KMS-11 (cell line): ENCODE measurements at regions not wholly inside any gene's neighbourhood (a gene's known extent, or its start where the extent isn't known, plus 50 kb on each side); places are given as distances from the start of the nearest gene placed in this dataset.

Source experiments
- H2AFZ ChIP-seq: fragments of 200-600 bp; sonication (generic); 2 replicates; pipeline ENCODE4 v1.6.1; 2016; ENCODE audit warnings: antibody characterized with exemption, mixed run types, low read depth
- H3K27ac ChIP-seq: fragments of 200-600 bp; sonication (generic); 2 replicates; pipeline ENCODE4 v1.6.1; 2016; ENCODE audit warnings: mild to moderate bottlenecking, mixed run types
- H3K27me3 ChIP-seq: fragments of 200-600 bp; sonication (generic); 2 replicates; pipeline ENCODE4 v1.6.1; 2017; ENCODE audit warnings: mild to moderate bottlenecking, low read depth, mixed run types, moderate library complexity; ENCODE audit not compliant: insufficient read depth
- H3K36me3 ChIP-seq: fragments of 200-600 bp; sonication (generic); 2 replicates; pipeline ENCODE4 v1.6.1; 2017; ENCODE audit warnings: mild to moderate bottlenecking, mixed run types; ENCODE audit not compliant: insufficient read depth
- H3K4me1 ChIP-seq: fragments of 200-600 bp; sonication (generic); 2 replicates; pipeline ENCODE4 v1.6.1; 2016; ENCODE audit warnings: mild to moderate bottlenecking, low read depth, mixed run types; ENCODE audit not compliant: poor library complexity, severe bottlenecking
- H3K4me2 ChIP-seq: fragments of 200-600 bp; sonication (generic); 2 replicates; pipeline ENCODE4 v1.7.0; 2016; ENCODE audit warnings: mild to moderate bottlenecking, mixed run types
- H3K4me3 ChIP-seq: fragments of 200-600 bp; sonication (generic); IDR thresholded peaks from 2 replicates; pipeline ENCODE4 v1.6.1; 2017; ENCODE audit warnings: low read depth, low read length, mixed read lengths; ENCODE audit not compliant: insufficient read depth
- H3K79me2 ChIP-seq: fragments of 200-600 bp; sonication (generic); 2 replicates; pipeline ENCODE4 v1.6.1; 2016; ENCODE audit warnings: low read depth, mixed run types; ENCODE audit not compliant: insufficient read depth
- H3K9ac ChIP-seq: fragments of 200-600 bp; sonication (generic); 2 replicates; pipeline ENCODE4 v1.6.1; 2016; ENCODE audit warnings: mild to moderate bottlenecking, mixed run types
- H4K20me1 ChIP-seq: fragments of 200-600 bp; sonication (generic); 2 replicates; pipeline ENCODE4 v1.6.1; 2016; ENCODE audit warnings: mild to moderate bottlenecking, mixed run types; ENCODE audit not compliant: insufficient read depth
- TF ChIP-seq, protein P1 (sequence below): fragments of 200-600 bp; sonication (generic); conservative IDR thresholded peaks from 2 replicates; pipeline ENCODE4 v1.6.1; 2017; ENCODE audit warnings: low read depth, mild to moderate bottlenecking, antibody characterized with exemption, low read length, moderate library complexity, mixed read lengths

DNA sequence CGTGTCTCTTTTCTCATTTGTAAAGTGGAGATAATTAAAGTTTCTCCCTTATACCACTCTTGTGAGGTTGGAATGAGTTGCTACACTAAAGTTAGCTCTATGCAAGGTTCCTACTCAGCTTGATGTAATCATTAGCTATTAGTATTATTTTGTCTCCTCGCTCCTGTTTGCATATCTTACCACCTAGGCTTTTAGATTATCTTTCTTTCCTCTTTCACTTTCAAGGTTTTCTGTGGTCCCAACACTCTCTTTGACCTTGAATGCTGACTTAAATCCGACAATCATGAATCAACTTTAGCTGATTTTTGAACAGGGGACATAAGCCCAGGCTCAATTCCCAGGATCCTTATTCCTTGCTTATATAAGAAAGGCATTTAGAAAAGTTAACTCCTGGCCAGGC, 769.7 kb upstream of the GRM7 start:
- Histone ChIP-seq H3K27ac (no peak overlapping the region), H3K36me3 (no peaks in the 10 kb centered on the region), H3K27me3 (no peaks in the 10 kb centered on the region), H3K79me2 (no peaks in the 10 kb centered on the region), H3K4me1 (no peaks in the 10 kb centered on the region), H3K4me3 (no peak overlapping the region), H4K20me1 (no peaks in the 10 kb centered on the region), H2AFZ (no peak overlapping the region), H3K4me2 (no peak overlapping the region), H3K9ac (no peak overlapping the region)
- TF ChIP-seq, protein P1, sequence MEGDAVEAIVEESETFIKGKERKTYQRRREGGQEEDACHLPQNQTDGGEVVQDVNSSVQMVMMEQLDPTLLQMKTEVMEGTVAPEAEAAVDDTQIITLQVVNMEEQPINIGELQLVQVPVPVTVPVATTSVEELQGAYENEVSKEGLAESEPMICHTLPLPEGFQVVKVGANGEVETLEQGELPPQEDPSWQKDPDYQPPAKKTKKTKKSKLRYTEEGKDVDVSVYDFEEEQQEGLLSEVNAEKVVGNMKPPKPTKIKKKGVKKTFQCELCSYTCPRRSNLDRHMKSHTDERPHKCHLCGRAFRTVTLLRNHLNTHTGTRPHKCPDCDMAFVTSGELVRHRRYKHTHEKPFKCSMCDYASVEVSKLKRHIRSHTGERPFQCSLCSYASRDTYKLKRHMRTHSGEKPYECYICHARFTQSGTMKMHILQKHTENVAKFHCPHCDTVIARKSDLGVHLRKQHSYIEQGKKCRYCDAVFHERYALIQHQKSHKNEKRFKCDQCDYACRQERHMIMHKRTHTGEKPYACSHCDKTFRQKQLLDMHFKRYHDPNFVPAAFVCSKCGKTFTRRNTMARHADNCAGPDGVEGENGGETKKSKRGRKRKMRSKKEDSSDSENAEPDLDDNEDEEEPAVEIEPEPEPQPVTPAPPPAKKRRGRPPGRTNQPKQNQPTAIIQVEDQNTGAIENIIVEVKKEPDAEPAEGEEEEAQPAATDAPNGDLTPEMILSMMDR: no peak

DNA sequence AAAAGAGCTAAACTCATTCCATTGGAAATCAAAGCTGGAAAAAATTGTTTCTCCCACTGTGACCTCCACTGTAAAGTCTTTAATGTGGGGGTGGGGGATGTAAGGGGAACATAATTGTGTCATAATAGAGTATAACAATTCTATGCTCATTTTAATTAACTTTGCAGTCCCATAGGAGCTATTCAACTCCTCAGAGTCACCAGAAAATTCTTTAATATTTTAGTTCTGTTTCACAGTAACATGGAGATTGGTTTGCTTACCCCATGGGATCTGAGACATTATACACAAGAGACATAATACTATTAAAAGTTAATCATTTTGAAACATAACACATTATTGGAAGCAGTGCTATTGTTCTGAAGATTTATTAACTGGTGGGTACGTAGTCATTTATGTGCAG, 765.9 kb upstream of the GRM7 start:
- Histone ChIP-seq H4K20me1 (no peaks in the 10 kb centered on the region), H3K4me2 (no peak overlapping the region), H3K4me1 (no peaks in the 10 kb centered on the region), H3K4me3 (no peak overlapping the region), H2AFZ (no peak overlapping the region), H3K27ac (no peak overlapping the region), H3K79me2 (no peaks in the 10 kb centered on the region), H3K27me3 (no peaks in the 10 kb centered on the region), H3K9ac (no peak overlapping the region), H3K36me3 (no peaks in the 10 kb centered on the region)
- TF ChIP-seq, protein P1: no peak

DNA sequence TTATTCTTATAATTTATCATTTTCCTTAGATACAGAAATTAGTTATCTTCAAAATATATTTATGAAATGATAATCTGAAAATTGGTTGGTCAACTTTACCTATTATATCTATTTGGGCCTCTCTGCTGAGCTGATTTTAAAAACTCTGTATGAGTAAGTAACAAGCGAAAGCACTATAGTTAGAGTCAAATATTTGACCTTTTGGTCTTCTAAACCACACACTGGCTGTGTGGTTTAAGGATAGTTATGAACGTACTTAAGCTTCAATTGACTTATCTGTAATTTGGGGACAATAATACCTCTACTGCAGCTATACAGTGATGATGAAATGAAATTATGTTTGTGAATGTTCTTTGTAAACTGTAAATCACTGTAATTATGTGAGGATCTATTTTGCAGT, 763.9 kb upstream of the GRM7 start:
- H3K27ac ChIP-seq: no peak overlapping the region
- no peaks in the 10 kb centered on the region for H3K36me3 ChIP-seq
- no peaks in the 10 kb centered on the region for H3K4me1 ChIP-seq
- H3K4me3 ChIP-seq: no peak overlapping the region
- no peaks in the 10 kb centered on the region for H4K20me1 ChIP-seq
- no peak overlapping the region for H2AFZ ChIP-seq
- no peaks in the 10 kb centered on the region for H3K27me3 ChIP-seq
- H3K79me2 ChIP-seq: no peaks in the 10 kb centered on the region
- no peak overlapping the region for H3K4me2 ChIP-seq
- TF ChIP-seq, protein P1: no peak
- no peak overlapping the region for H3K9ac ChIP-seq

DNA sequence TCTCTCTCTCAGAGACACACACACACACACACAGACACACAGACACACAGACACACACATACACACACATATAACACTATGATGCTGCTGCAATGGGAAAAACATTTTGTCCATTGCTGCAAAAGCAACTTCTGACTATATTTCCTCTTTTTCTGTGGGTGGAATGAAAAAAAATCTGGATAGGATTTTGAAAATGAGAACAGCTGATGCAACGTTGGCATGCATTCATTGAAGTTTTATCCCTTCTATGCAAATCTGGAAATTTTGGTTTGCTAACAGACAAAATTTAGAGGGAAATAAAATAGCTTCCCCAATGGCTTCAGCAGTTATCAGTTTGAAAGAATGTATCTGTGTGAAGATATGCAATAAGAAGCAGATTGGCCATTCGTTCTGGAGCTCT, 763.4 kb upstream of the GRM7 start:
- Histone ChIP-seq H3K27ac (no peak overlapping the region), H2AFZ (no peak overlapping the region), H3K36me3 (no peaks in the 10 kb centered on the region), H3K4me1 (no peaks in the 10 kb centered on the region), H3K79me2 (no peaks in the 10 kb centered on the region), H3K9ac (no peak overlapping the region), H3K4me3 (no peak overlapping the region), H3K27me3 (no peaks in the 10 kb centered on the region), H3K4me2 (no peak overlapping the region), H4K20me1 (no peaks in the 10 kb centered on the region)
- TF ChIP-seq, protein P1: no peak
